CD4-positive, alpha-beta memory T cell (primary cell): ENCODE measurements at regions not wholly inside any gene's neighbourhood (a gene's known extent, or its start where the extent isn't known, plus 50 kb on each side); places are given as distances from the start of the nearest gene placed in this dataset.

Experiments used
- CTCF ChIA-PET: fragments of 350-600 bp; sonication (Branson Sonifier 250); formaldehyde crosslinking; loops from one replicate; lab custom pipeline; 2021; ENCODE audit warnings: inconsistent platforms; ENCODE audit not compliant: partially characterized antibody; lab: Charles Lee
- POLR2A ChIA-PET: fragments of 350-600 bp; sonication (Branson Sonifier 250); formaldehyde crosslinking; loops from one replicate; lab custom pipeline; 2021; ENCODE audit not compliant: partially characterized antibody; lab: Charles Lee
- DNase-seq, 5 donors: peaks; one replicate each; pipeline versions ENCODE4 v3.0.0 to v3.0.0-alpha.2; 2020 to 2022; ENCODE audit warnings: mixed read lengths in 1 of 5
- H3K27ac ChIP-seq: one replicate; pipeline ENCODE4 v1.7.0; 2013; ENCODE audit warnings: low read depth, low read length
- H3K27me3 ChIP-seq: 2 replicates; pipeline ENCODE4 v1.7.0; 2013; ENCODE audit warnings: mild to moderate bottlenecking, low read length, moderate library complexity; ENCODE audit not compliant: insufficient read depth
- H3K36me3 ChIP-seq: 2 replicates; pipeline ENCODE4 v1.7.0; 2013; ENCODE audit warnings: mild to moderate bottlenecking, low read length, moderate library complexity; ENCODE audit not compliant: insufficient read depth
- H3K4me1 ChIP-seq: 2 replicates; pipeline ENCODE4 v1.7.0; 2013; ENCODE audit warnings: mild to moderate bottlenecking, low read length, moderate library complexity; ENCODE audit not compliant: insufficient read depth
- H3K4me3 ChIP-seq, 2 donors: one replicate each; pipeline ENCODE4 v1.7.0; 2013; ENCODE audit warnings: low read length in 2 of 2, mild to moderate bottlenecking in 1 of 2
- H3K9me3 ChIP-seq, 2 donors: one replicate each; pipeline ENCODE4 v1.7.0; 2013; ENCODE audit warnings: low read length in 2 of 2, control low read depth in 1 of 2; ENCODE audit not compliant: control insufficient read depth in 1 of 2
- H3K27ac Mint-ChIP-seq, 7 donors: one replicate each; pipeline ENCODE4 v1.8.0; 2020 to 2021; ENCODE audit warnings: mixed read lengths in 7 of 7, mild to moderate bottlenecking in 6 of 7, inconsistent platforms in 3 of 7, moderate library complexity in 3 of 7
- H3K27me3 Mint-ChIP-seq, 2 donors: one replicate each; pipeline ENCODE4 v1.8.0; 2020 to 2021; ENCODE audit warnings: mixed read lengths in 2 of 2
- H3K36me3 Mint-ChIP-seq, 2 donors: one replicate each; pipeline ENCODE4 v1.8.0; 2020 to 2021; ENCODE audit warnings: mixed read lengths in 2 of 2, inconsistent platforms in 1 of 2, mild to moderate bottlenecking in 1 of 2
- H3K4me1 Mint-ChIP-seq, 4 donors: one replicate each; pipeline ENCODE4 v1.8.0; 2020 to 2021; ENCODE audit warnings: mixed read lengths in 4 of 4, mild to moderate bottlenecking in 1 of 4
- H3K4me3 Mint-ChIP-seq, 8 donors: one replicate each; pipeline ENCODE4 v1.8.0; 2020 to 2021; ENCODE audit warnings: mixed read lengths in 8 of 8, mild to moderate bottlenecking in 7 of 8, moderate library complexity in 6 of 8, inconsistent platforms in 3 of 8
- H3K9me3 Mint-ChIP-seq, 8 donors: one replicate each; pipeline ENCODE4 v1.8.0; 2020 to 2021; ENCODE audit warnings: mixed read lengths in 8 of 8, mild to moderate bottlenecking in 5 of 8, inconsistent platforms in 3 of 8, moderate library complexity in 1 of 8
- intact Hi-C: fragments of 100-400 bp; cut with micrococcal nuclease; formaldehyde crosslinking; loops from one replicate; pipeline ENCODE4 v1.15.1; 2023

DNA sequence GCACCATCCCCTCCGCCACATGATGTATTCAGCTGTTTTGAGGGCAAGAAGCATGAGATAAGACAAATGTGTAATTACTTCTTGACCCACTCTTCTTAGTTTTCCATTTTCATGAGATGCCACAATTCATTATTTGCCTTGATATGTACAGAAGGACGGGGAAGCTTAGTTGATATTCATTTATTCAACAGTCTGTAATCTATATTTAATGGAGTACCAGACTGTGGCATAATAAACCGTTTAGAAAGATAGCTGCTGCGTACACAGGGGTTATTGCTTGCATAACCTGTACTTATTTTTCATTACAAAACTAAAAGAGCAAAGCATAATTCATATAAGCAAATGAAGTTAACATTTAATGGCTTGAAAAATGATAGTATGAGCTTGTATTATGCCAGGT, 466.4 kb upstream of the GYPC start:
- H3K4me3 ChIP-seq, result no peak overlapping the region
- no peaks in the 10 kb centered on the region for H3K27me3 ChIP-seq
- H3K9me3 ChIP-seq, result no peaks in the 10 kb centered on the region
- Mint-ChIP-seq H3K27ac (no peak overlapping the region), H3K27me3 (no peaks in the 10 kb centered on the region), H3K4me1 (no peaks in the 10 kb centered on the region), H3K36me3 (no peaks in the 10 kb centered on the region), H3K4me3 (no peak overlapping the region), H3K9me3 (peaks cover 0 to 7% (median 2%) of the 10 kb centered on the region in 8 donors)
- H3K27ac ChIP-seq, result no peak overlapping the region
- POLR2A ChIA-PET, result no interaction called here
- intact Hi-C loops, result no loop called here
- CTCF ChIA-PET, result no interaction called here
- no peaks in the 10 kb centered on the region for H3K4me1 ChIP-seq
- no peak for DNase-seq
- H3K36me3 ChIP-seq, result no peaks in the 10 kb centered on the region

DNA sequence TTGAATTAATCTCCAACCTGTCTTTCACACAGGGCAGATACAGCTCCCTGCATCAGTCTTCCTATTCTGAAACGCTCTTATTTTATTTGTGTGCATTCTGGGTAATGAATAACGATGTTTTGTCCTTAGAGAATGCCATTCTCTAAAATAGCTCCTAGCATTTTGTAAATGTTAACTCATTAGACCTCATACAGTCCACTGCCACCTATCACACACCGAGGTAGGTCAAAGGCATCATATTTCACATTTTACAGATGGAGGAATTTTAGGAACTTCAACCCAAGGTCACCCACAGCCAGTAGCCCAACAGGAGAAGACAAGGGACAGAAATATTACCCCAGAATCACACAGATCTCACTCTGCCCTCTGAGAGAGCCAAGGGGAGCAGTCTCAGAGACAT, 455.4 kb upstream of the GYPC start:
- Histone ChIP-seq H3K27ac (no peak overlapping the region), H3K36me3 (no peaks in the 10 kb centered on the region), H3K4me1 (no peaks in the 10 kb centered on the region), H3K4me3 (no peak overlapping the region), H3K27me3 (no peaks in the 10 kb centered on the region), H3K9me3 (no peaks in the 10 kb centered on the region)
- Mint-ChIP-seq H3K4me3 (no peak overlapping the region), H3K36me3 (no peaks in the 10 kb centered on the region), H3K27ac (no peak overlapping the region), H3K27me3 (peaks cover 0 to 4% of the 10 kb centered on the region in 2 donors), H3K4me1 (no peaks in the 10 kb centered on the region), H3K9me3 (peaks cover 0 to 5% (median 0%) of the 10 kb centered on the region in 8 donors)
- DNase-seq, result no peak
- POLR2A ChIA-PET, result no interaction called here
- CTCF ChIA-PET, result no interaction called here
- intact Hi-C loops, result no loop called here

GRCh38 chr2:126208266-126208665, 447.7 kb upstream of the GYPC start:
- no peaks in the 10 kb centered on the region for H3K4me1 ChIP-seq
- H3K9me3 ChIP-seq, result no peaks in the 10 kb centered on the region
- Mint-ChIP-seq H3K27ac (no peak overlapping the region), H3K4me1 (no peaks in the 10 kb centered on the region), H3K4me3 (no peak overlapping the region), H3K36me3 (no peaks in the 10 kb centered on the region), H3K27me3 (peaks cover 0 to 2% of the 10 kb centered on the region in 2 donors), H3K9me3 (peaks cover 0 to 13% (median 4%) of the 10 kb centered on the region in 8 donors)
- CTCF ChIA-PET, result no interaction called here
- no peak for DNase-seq
- H3K36me3 ChIP-seq, result no peaks in the 10 kb centered on the region
- H3K27me3 ChIP-seq, result no peaks in the 10 kb centered on the region
- intact Hi-C loops, result no loop called here
- POLR2A ChIA-PET, result no interaction called here
- H3K27ac ChIP-seq, result no peak overlapping the region
- H3K4me3 ChIP-seq, result no peak overlapping the region

DNA sequence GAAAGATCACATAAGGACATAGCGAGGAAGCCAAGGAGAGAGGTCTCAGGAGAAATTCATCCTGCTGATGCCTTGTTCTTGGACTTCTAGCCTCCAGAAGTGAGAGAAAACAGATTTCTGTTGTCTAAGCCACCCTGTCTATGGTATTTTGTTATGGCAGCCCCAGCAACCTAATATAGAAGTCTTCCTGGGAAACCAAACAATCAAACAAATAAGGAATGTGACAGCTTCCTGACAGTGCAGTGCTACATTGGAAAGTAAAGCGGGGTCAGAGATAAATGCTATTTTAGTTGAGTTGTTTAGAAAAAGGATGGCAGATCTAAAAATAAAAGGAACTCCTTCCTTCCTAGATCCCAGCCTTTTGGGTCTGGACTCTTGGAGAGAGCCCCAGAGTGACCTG, 443.2 kb upstream of the GYPC start:
- no peaks in the 10 kb centered on the region for H3K27me3 ChIP-seq
- Mint-ChIP-seq H3K27me3 (no peaks in the 10 kb centered on the region), H3K4me3 (no peak overlapping the region)

GRCh38 chr2:126219081-126219480, 436.9 kb upstream of the GYPC start:
- Histone ChIP-seq H3K27ac (no peak overlapping the region), H3K27me3 (no peaks in the 10 kb centered on the region), H3K4me1 (no peaks in the 10 kb centered on the region), H3K4me3 (no peak overlapping the region), H3K36me3 (no peaks in the 10 kb centered on the region), H3K9me3 (no peaks in the 10 kb centered on the region)
- intact Hi-C loops, result no loop called here
- Mint-ChIP-seq H3K27ac (no peak overlapping the region), H3K36me3 (no peaks in the 10 kb centered on the region), H3K4me1 (no peaks in the 10 kb centered on the region), H3K9me3 (peaks cover 0 to 8% (median 0%) of the 10 kb centered on the region in 8 donors), H3K4me3 (no peak overlapping the region), H3K27me3 (no peaks in the 10 kb centered on the region)
- ChIA-PET POLR2A (no interaction called here), CTCF (no interaction called here)
- no peak for DNase-seq

More for the DNA sequence above, 443.2 kb upstream of the GYPC start:
- Mint-ChIP-seq H3K9me3 (peaks cover 0 to 7% (median 3%) of the 10 kb centered on the region in 8 donors), H3K4me1 (no peaks in the 10 kb centered on the region), H3K36me3 (no peaks in the 10 kb centered on the region), H3K27ac (no peak overlapping the region)
- ChIA-PET POLR2A (no interaction called here), CTCF (no interaction called here)
- Histone ChIP-seq H3K36me3 (no peaks in the 10 kb centered on the region), H3K9me3 (no peaks in the 10 kb centered on the region), H3K4me3 (no peak overlapping the region), H3K4me1 (no peaks in the 10 kb centered on the region), H3K27ac (no peak overlapping the region)
- intact Hi-C loops, result no loop called here
- DNase-seq, result no peak

DNA sequence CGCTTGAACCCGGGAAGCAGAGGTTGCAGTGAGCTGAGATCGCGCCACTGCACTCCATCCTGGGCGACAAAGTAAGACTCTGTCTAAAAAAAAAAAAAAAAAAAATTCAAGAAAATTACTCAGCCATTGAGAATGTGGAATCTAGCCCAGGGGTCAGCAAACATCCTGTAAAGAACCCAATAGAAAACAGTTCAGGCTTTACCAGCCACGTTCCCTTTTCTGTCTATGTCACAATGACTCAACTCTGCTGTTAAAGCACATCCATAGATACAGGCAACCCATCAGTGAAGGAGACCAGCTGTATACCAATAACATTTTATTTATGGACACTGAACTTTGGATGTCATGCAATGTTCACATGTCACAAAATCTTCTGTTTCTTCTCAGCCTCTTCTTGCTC, 435.6 kb upstream of the GYPC start:
- ChIA-PET CTCF (no interaction called here), POLR2A (no interaction called here)
- Mint-ChIP-seq H3K4me1 (no peaks in the 10 kb centered on the region), H3K4me3 (no peak overlapping the region), H3K27ac (no peak overlapping the region), H3K36me3 (no peaks in the 10 kb centered on the region), H3K27me3 (no peaks in the 10 kb centered on the region), H3K9me3 (peaks cover 0 to 8% (median 1%) of the 10 kb centered on the region in 8 donors)
- no peaks in the 10 kb centered on the region for H3K4me1 ChIP-seq
- H3K9me3 ChIP-seq, result no peaks in the 10 kb centered on the region
- H3K36me3 ChIP-seq, result no peaks in the 10 kb centered on the region
- no peaks in the 10 kb centered on the region for H3K27me3 ChIP-seq
- no peak overlapping the region for H3K4me3 ChIP-seq
- no peak overlapping the region for H3K27ac ChIP-seq
- intact Hi-C loops, result no loop called here
- no peak for DNase-seq

- Histone ChIP-seq H3K4me1 (no peaks in the 10 kb centered on the region), H3K4me3 (no peak overlapping the region), H3K9me3 (no peaks in the 10 kb centered on the region), H3K27me3 (no peaks in the 10 kb centered on the region), H3K27ac (no peak overlapping the region), H3K36me3 (no peaks in the 10 kb centered on the region)
- Mint-ChIP-seq H3K27me3 (no peaks in the 10 kb centered on the region), H3K4me3 (no peak overlapping the region), H3K4me1 (no peaks in the 10 kb centered on the region), H3K27ac (no peak overlapping the region), H3K9me3 (peaks cover 0 to 8% (median 1%) of the 10 kb centered on the region in 8 donors), H3K36me3 (no peaks in the 10 kb centered on the region)
- CTCF ChIA-PET, result no interaction called here
- POLR2A ChIA-PET, result no interaction called here
- intact Hi-C loops, result no loop called here
- no peak for DNase-seq
These were observed 434.5 kb upstream of the GYPC start for GRCh38 chr2:126221506-126221905.

DNA sequence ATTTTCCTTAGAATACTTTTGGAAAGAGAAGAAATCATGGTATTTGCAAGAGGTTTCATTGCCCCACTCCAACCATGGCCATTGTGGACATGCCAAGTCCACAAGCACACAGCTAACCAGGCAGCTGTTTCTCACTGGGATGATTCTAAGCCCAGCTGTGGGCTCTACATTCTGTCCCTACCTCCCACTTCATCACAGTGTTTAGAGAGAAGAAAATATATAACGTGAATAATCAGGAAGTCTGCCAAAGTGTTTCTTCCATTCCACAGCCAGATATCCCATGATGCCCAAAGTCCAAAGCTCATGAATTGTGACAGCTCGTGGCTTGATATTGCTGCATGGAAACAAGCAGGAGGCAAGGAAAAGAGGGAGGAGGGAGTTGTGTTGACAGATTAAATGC, 433.7 kb upstream of the GYPC start:
- no peaks in the 10 kb centered on the region for H3K27me3 ChIP-seq
- intact Hi-C loops, result no loop called here
- no peak overlapping the region for H3K27ac Mint-ChIP-seq
- H3K36me3 Mint-ChIP-seq, result no peaks in the 10 kb centered on the region
- POLR2A ChIA-PET, result no interaction called here
- H3K27me3 Mint-ChIP-seq, result no peaks in the 10 kb centered on the region
- H3K4me1 ChIP-seq, result no peaks in the 10 kb centered on the region
- no peak overlapping the region for H3K4me3 Mint-ChIP-seq
- H3K27ac ChIP-seq, result no peak overlapping the region
- peaks cover 0 to 8% (median 1%) of the 10 kb centered on the region in 8 donors for H3K9me3 Mint-ChIP-seq
- H3K4me1 Mint-ChIP-seq, result no peaks in the 10 kb centered on the region
- CTCF ChIA-PET, result no interaction called here
- DNase-seq, result no peak
- no peaks in the 10 kb centered on the region for H3K36me3 ChIP-seq
- no peak overlapping the region for H3K4me3 ChIP-seq
- H3K9me3 ChIP-seq, result no peaks in the 10 kb centered on the region
